Skeletal muscle satellite cell (primary cell): ENCODE measurements at regions not wholly inside any gene's neighbourhood (a gene's known extent, or its start where the extent isn't known, plus 50 kb on each side); places are given as distances from the start of the nearest gene placed in this dataset.

Experiments
- H3K27me3 ChIP-seq: 2 replicates; pipeline ENCODE4 v1.7.0; 2013; ENCODE audit warnings: low read length; ENCODE audit not compliant: control insufficient read depth, insufficient read depth
- H3K36me3 ChIP-seq: 2 replicates; pipeline ENCODE4 v1.7.0; 2013; ENCODE audit warnings: mild to moderate bottlenecking, control low read depth, low read length; ENCODE audit not compliant: insufficient read depth
- H3K4me1 ChIP-seq: 2 replicates; pipeline ENCODE4 v1.7.0; 2013; ENCODE audit warnings: low read length; ENCODE audit not compliant: control insufficient read depth, insufficient read depth
- H3K4me2 ChIP-seq: 2 replicates; pipeline ENCODE4 v1.7.0; 2013; ENCODE audit warnings: mild to moderate bottlenecking, low read length
- H3K4me3 ChIP-seq: 2 replicates; pipeline ENCODE4 v1.7.0; 2013; ENCODE audit warnings: low read length
- H3K9ac ChIP-seq: 2 replicates; pipeline ENCODE4 v1.7.0; 2013; ENCODE audit warnings: mild to moderate bottlenecking, low read depth, low read length, moderate library complexity
- H3K9me3 ChIP-seq: replicated peaks from 2 replicates; pipeline ENCODE4 v1.7.0; 2013; ENCODE audit warnings: mild to moderate bottlenecking, control low read depth, low read length

GRCh38 chr1:58331156-58331555 is 215.4 kb downstream of the OMA1 start:
- Histone ChIP-seq H3K9me3 (no peaks in the 10 kb centered on the region), H3K9ac (no peak overlapping the region), H3K4me2 (no peak overlapping the region), H3K4me1 (no peaks in the 10 kb centered on the region), H3K27me3 (no peaks in the 10 kb centered on the region), H3K36me3 (no peaks in the 10 kb centered on the region), H3K4me3 (no peak overlapping the region)

- H3K4me3 ChIP-seq = no peak overlapping the region
- H3K27me3 ChIP-seq = no peaks in the 10 kb centered on the region
- no peak overlapping the region for H3K9ac ChIP-seq
- no peak overlapping the region for H3K4me2 ChIP-seq
- no peaks in the 10 kb centered on the region for H3K4me1 ChIP-seq
- H3K9me3 ChIP-seq = no peaks in the 10 kb centered on the region
- no peaks in the 10 kb centered on the region for H3K36me3 ChIP-seq
Observed at GRCh38 chr1:58325866-58326265, 220.7 kb downstream of the OMA1 start.

GRCh38 chr1:58324558-58324957 is 222.0 kb downstream of the OMA1 start:
- Histone ChIP-seq H3K36me3 (no peaks in the 10 kb centered on the region), H3K4me2 (no peak overlapping the region), H3K27me3 (no peaks in the 10 kb centered on the region), H3K4me1 (no peaks in the 10 kb centered on the region), H3K4me3 (no peak overlapping the region), H3K9ac (no peak overlapping the region), H3K9me3 (no peaks in the 10 kb centered on the region)

GRCh38 chr1:58318157-58319005 is 228.1 kb downstream of the OMA1 start:
- H3K4me3 ChIP-seq = no peak overlapping the region
- no peaks in the 10 kb centered on the region for H3K36me3 ChIP-seq
- no peaks in the 10 kb centered on the region for H3K9me3 ChIP-seq
- no peaks in the 10 kb centered on the region for H3K4me1 ChIP-seq
- no peak overlapping the region for H3K4me2 ChIP-seq
- peaks cover 5% of the 10 kb centered on the region for H3K27me3 ChIP-seq
- no peak overlapping the region for H3K9ac ChIP-seq

- Histone ChIP-seq H3K9ac (no peak overlapping the region), H3K9me3 (no peaks in the 10 kb centered on the region), H3K36me3 (no peaks in the 10 kb centered on the region), H3K4me3 (no peak overlapping the region), H3K27me3 (peaks cover 5% of the 10 kb centered on the region), H3K4me2 (no peak overlapping the region), H3K4me1 (no peaks in the 10 kb centered on the region)
Observed at GRCh38 chr1:58317694-58318093, 228.8 kb downstream of the OMA1 start.

- Histone ChIP-seq H3K9ac (no peak overlapping the region), H3K36me3 (no peaks in the 10 kb centered on the region), H3K9me3 (no peaks in the 10 kb centered on the region), H3K4me2 (no peak overlapping the region), H3K27me3 (peaks cover 5% of the 10 kb centered on the region), H3K4me1 (no peaks in the 10 kb centered on the region), H3K4me3 (no peak overlapping the region)
Observed at GRCh38 chr1:58317086-58317485, 229.4 kb downstream of the OMA1 start.

- Histone ChIP-seq H3K4me1 (no peaks in the 10 kb centered on the region), H3K4me3 (no peak overlapping the region), H3K36me3 (no peaks in the 10 kb centered on the region), H3K9ac (no peak overlapping the region), H3K27me3 (peaks cover 5% of the 10 kb centered on the region), H3K4me2 (no peak overlapping the region), H3K9me3 (no peaks in the 10 kb centered on the region)
Observed at GRCh38 chr1:58316141-58316540, 230.4 kb downstream of the OMA1 start.

GRCh38 chr1:58312971-58313563 is 233.5 kb downstream of the OMA1 start:
- H3K9ac ChIP-seq = no peak overlapping the region
- peaks cover 9% of the 10 kb centered on the region for H3K27me3 ChIP-seq
- no peak overlapping the region for H3K4me3 ChIP-seq
- no peaks in the 10 kb centered on the region for H3K4me1 ChIP-seq
- no peaks in the 10 kb centered on the region for H3K9me3 ChIP-seq
- no peak overlapping the region for H3K4me2 ChIP-seq
- H3K36me3 ChIP-seq = no peaks in the 10 kb centered on the region

- no peaks in the 10 kb centered on the region for H3K4me1 ChIP-seq
- peaks cover 9% of the 10 kb centered on the region for H3K27me3 ChIP-seq
- no peak overlapping the region for H3K4me3 ChIP-seq
- H3K9me3 ChIP-seq = no peaks in the 10 kb centered on the region
- no peak overlapping the region for H3K4me2 ChIP-seq
- H3K36me3 ChIP-seq = no peaks in the 10 kb centered on the region
- H3K9ac ChIP-seq = no peak overlapping the region
Observed at GRCh38 chr1:58312461-58312860, 234.1 kb downstream of the OMA1 start.

- H3K4me2 ChIP-seq = no peak overlapping the region
- no peak overlapping the region for H3K9ac ChIP-seq
- no peaks in the 10 kb centered on the region for H3K9me3 ChIP-seq
- peaks cover 3% of the 10 kb centered on the region for H3K27me3 ChIP-seq
- no peaks in the 10 kb centered on the region for H3K4me1 ChIP-seq
- H3K4me3 ChIP-seq = no peak overlapping the region
- H3K36me3 ChIP-seq = no peaks in the 10 kb centered on the region
Observed at GRCh38 chr1:58310881-58311280, 235.6 kb downstream of the OMA1 start.

- Histone ChIP-seq H3K9ac (no peak overlapping the region), H3K27me3 (peaks cover 3% of the 10 kb centered on the region), H3K4me3 (no peak overlapping the region), H3K4me2 (no peak overlapping the region), H3K4me1 (no peaks in the 10 kb centered on the region), H3K36me3 (no peaks in the 10 kb centered on the region), H3K9me3 (no peaks in the 10 kb centered on the region)
Observed at GRCh38 chr1:58310469-58310868, 236.1 kb downstream of the OMA1 start.

- Histone ChIP-seq H3K36me3 (no peaks in the 10 kb centered on the region), H3K9ac (no peak overlapping the region), H3K9me3 (no peaks in the 10 kb centered on the region), H3K27me3 (peaks cover 3% of the 10 kb centered on the region), H3K4me2 (no peak overlapping the region), H3K4me3 (no peak overlapping the region), H3K4me1 (no peaks in the 10 kb centered on the region)
Observed at GRCh38 chr1:58308206-58308605, 238.3 kb downstream of the OMA1 start.
